ENCODE measurements at regions not wholly inside any gene's neighbourhood (a gene's known extent, or its start where the extent isn't known, plus 50 kb on each side); places are given as distances from the start of the nearest gene placed in this dataset.

GRCh38 chr7:94288096-94288495 is 106.6 kb upstream of the COL1A2 start:
- CTCF ChIA-PET, result interaction anchor here (1.0 kb wide), 1 partner anchor 107 kb away, joined by 6 read pairs; the partner anchor contains the start of gene COL1A2
- DNase-seq (no peak), ATAC-seq (no peak)
- H3K36me3 Mint-ChIP-seq, result no peaks in the 10 kb centered on the region
- no peak overlapping the region for H3K27ac Mint-ChIP-seq
- H3K4me3 Mint-ChIP-seq, result no peak overlapping the region
- no peaks in the 10 kb centered on the region for H3K4me1 Mint-ChIP-seq
- peaks cover 8% of the 10 kb centered on the region for H3K27me3 Mint-ChIP-seq
- no peaks in the 10 kb centered on the region for H3K9me3 Mint-ChIP-seq (ENCODE audit: low read depth)

- CTCF ChIA-PET, result interaction anchor here (1.0 kb wide), 1 partner anchor 106 kb away, joined by 6 read pairs; the partner anchor contains the start of gene COL1A2
- Mint-ChIP-seq H3K36me3 (no peaks in the 10 kb centered on the region), H3K9me3 (ENCODE audit: low read depth) (no peaks in the 10 kb centered on the region), H3K27ac (no peak overlapping the region), H3K4me1 (no peaks in the 10 kb centered on the region), H3K4me3 (no peak overlapping the region), H3K27me3 (peaks cover 8% of the 10 kb centered on the region)
- ATAC-seq (no peak), DNase-seq (no peak)
These were observed 105.6 kb upstream of the COL1A2 start for GRCh38 chr7:94289071-94289470.

- CTCF ChIA-PET, result interaction anchor here (1.9 kb wide), 1 partner anchor 101 kb away, joined by 5 read pairs; no protein-coding TSS in a partner anchor
These were observed 100.1 kb upstream of the COL1A2 start for GRCh38 chr7:94294471-94295131.

GRCh38 chr7:94295850-94296249 is 98.8 kb upstream of the COL1A2 start:
- no peaks in the 10 kb centered on the region for H3K36me3 Mint-ChIP-seq
- H3K9me3 Mint-ChIP-seq (ENCODE audit: low read depth), result no peaks in the 10 kb centered on the region
- DNase-seq (no peak), ATAC-seq (no peak)
- CTCF ChIA-PET, result interaction anchor here (1.9 kb wide), 1 partner anchor 100 kb away, joined by 5 read pairs; no protein-coding TSS in a partner anchor
- no peak overlapping the region for H3K4me3 Mint-ChIP-seq
- no peak overlapping the region for H3K27ac Mint-ChIP-seq
- peaks cover 8% of the 10 kb centered on the region for H3K27me3 Mint-ChIP-seq
- no peaks in the 10 kb centered on the region for H3K4me1 Mint-ChIP-seq

More at GRCh38 chr7:94294471-94295131, 100.1 kb upstream of the COL1A2 start:
- Mint-ChIP-seq H3K27me3 (peaks cover 8% of the 10 kb centered on the region), H3K36me3 (no peaks in the 10 kb centered on the region), H3K9me3 (ENCODE audit: low read depth) (no peaks in the 10 kb centered on the region), H3K4me3 (no peak overlapping the region), H3K27ac (no peak overlapping the region), H3K4me1 (no peaks in the 10 kb centered on the region)
- DNase-seq, result no peak
- ATAC-seq, result no peak

GRCh38 chr7:94296881-94297280 is 97.8 kb upstream of the COL1A2 start:
- CTCF ChIA-PET, result interaction anchor here (1.9 kb wide), 1 partner anchor 99 kb away, joined by 5 read pairs; no protein-coding TSS in a partner anchor
- H3K4me1 Mint-ChIP-seq, result no peaks in the 10 kb centered on the region

GRCh38 chr7:94297397-94297838 is 97.3 kb upstream of the COL1A2 start:
- H3K4me3 Mint-ChIP-seq, result no peak overlapping the region
- CTCF ChIA-PET, result no interaction called here
- no peak for DNase-seq
- ATAC-seq, result no peak
- no peaks in the 10 kb centered on the region for H3K36me3 Mint-ChIP-seq
- H3K27ac Mint-ChIP-seq, result no peak overlapping the region
- H3K4me1 Mint-ChIP-seq, result no peaks in the 10 kb centered on the region
- no peaks in the 10 kb centered on the region for H3K9me3 Mint-ChIP-seq (ENCODE audit: low read depth)
- no peaks in the 10 kb centered on the region for H3K27me3 Mint-ChIP-seq

More at GRCh38 chr7:94296881-94297280, 97.8 kb upstream of the COL1A2 start:
- Mint-ChIP-seq H3K27ac (no peak overlapping the region), H3K36me3 (no peaks in the 10 kb centered on the region), H3K4me3 (no peak overlapping the region), H3K27me3 (peaks cover 1% of the 10 kb centered on the region), H3K9me3 (ENCODE audit: low read depth) (no peaks in the 10 kb centered on the region)
- no peak for DNase-seq
- ATAC-seq, result no peak

GRCh38 chr7:94298943-94299342 is 95.8 kb upstream of the COL1A2 start:
- H3K4me3 Mint-ChIP-seq, result no peak overlapping the region
- no peaks in the 10 kb centered on the region for H3K9me3 Mint-ChIP-seq (ENCODE audit: low read depth)
- ATAC-seq (no peak), DNase-seq (no peak)
- no peaks in the 10 kb centered on the region for H3K36me3 Mint-ChIP-seq
- H3K4me1 Mint-ChIP-seq, result no peaks in the 10 kb centered on the region
- no peak overlapping the region for H3K27ac Mint-ChIP-seq
- H3K27me3 Mint-ChIP-seq, result no peaks in the 10 kb centered on the region
- CTCF ChIA-PET, result no interaction called here

GRCh38 chr7:94300176-94300835 is 94.4 kb upstream of the COL1A2 start:
- Mint-ChIP-seq H3K4me1 (no peaks in the 10 kb centered on the region), H3K27ac (no peak overlapping the region), H3K27me3 (no peaks in the 10 kb centered on the region), H3K4me3 (no peak overlapping the region), H3K36me3 (no peaks in the 10 kb centered on the region), H3K9me3 (ENCODE audit: low read depth) (no peaks in the 10 kb centered on the region)
- ATAC-seq, result no peak
- CTCF ChIA-PET, result interaction anchor here (1.3 kb wide), 1 partner anchor 95 kb away, joined by 3 read pairs; the partner anchor contains the start of gene COL1A2
- no peak for DNase-seq

- no peak overlapping the region for H3K27ac Mint-ChIP-seq
- H3K27me3 Mint-ChIP-seq, result no peaks in the 10 kb centered on the region
- no peak overlapping the region for H3K4me3 Mint-ChIP-seq
- DNase-seq (no peak), ATAC-seq (no peak)
- H3K4me1 Mint-ChIP-seq, result no peaks in the 10 kb centered on the region
- CTCF ChIA-PET, result no interaction called here
- H3K9me3 Mint-ChIP-seq (ENCODE audit: low read depth), result no peaks in the 10 kb centered on the region
- H3K36me3 Mint-ChIP-seq, result no peaks in the 10 kb centered on the region
These were observed 93.6 kb upstream of the COL1A2 start for GRCh38 chr7:94301024-94301586.

GRCh38 chr7:94303118-94303517 is 91.6 kb upstream of the COL1A2 start:
- no peaks in the 10 kb centered on the region for H3K36me3 Mint-ChIP-seq

GRCh38 chr7:94303695-94304094 is 91.0 kb upstream of the COL1A2 start:
- Mint-ChIP-seq H3K36me3 (no peaks in the 10 kb centered on the region), H3K9me3 (ENCODE audit: low read depth) (no peaks in the 10 kb centered on the region), H3K27ac (no peak overlapping the region), H3K27me3 (no peaks in the 10 kb centered on the region), H3K4me1 (no peaks in the 10 kb centered on the region), H3K4me3 (no peak overlapping the region)
- CTCF ChIA-PET, result no interaction called here
- ATAC-seq (no peak), DNase-seq (no peak)

More at GRCh38 chr7:94303118-94303517, 91.6 kb upstream of the COL1A2 start:
- CTCF ChIA-PET, result no interaction called here
- Mint-ChIP-seq H3K27me3 (no peaks in the 10 kb centered on the region), H3K4me1 (no peaks in the 10 kb centered on the region), H3K4me3 (no peak overlapping the region), H3K9me3 (ENCODE audit: low read depth) (no peaks in the 10 kb centered on the region), H3K27ac (no peak overlapping the region)
- ATAC-seq (no peak), DNase-seq (no peak)

GRCh38 chr7:94304878-94305277 is 89.8 kb upstream of the COL1A2 start:
- Mint-ChIP-seq H3K27me3 (no peaks in the 10 kb centered on the region), H3K36me3 (no peaks in the 10 kb centered on the region), H3K9me3 (ENCODE audit: low read depth) (no peaks in the 10 kb centered on the region), H3K4me3 (no peak overlapping the region), H3K4me1 (no peaks in the 10 kb centered on the region), H3K27ac (no peak overlapping the region)
- no peak for ATAC-seq
- CTCF ChIA-PET, result no interaction called here
- DNase-seq, result no peak

GRCh38 chr7:94305836-94306235 is 88.9 kb upstream of the COL1A2 start:
- Mint-ChIP-seq H3K4me3 (no peak overlapping the region), H3K27ac (no peak overlapping the region)
- no peak for DNase-seq

More at GRCh38 chr7:94305836-94306235, 88.9 kb upstream of the COL1A2 start:
- Mint-ChIP-seq H3K36me3 (no peaks in the 10 kb centered on the region), H3K9me3 (ENCODE audit: low read depth) (no peaks in the 10 kb centered on the region), H3K27me3 (no peaks in the 10 kb centered on the region), H3K4me1 (no peaks in the 10 kb centered on the region)
- ATAC-seq, result no peak
- CTCF ChIA-PET, result no interaction called here

All from activated CD8-positive, alpha-beta memory T cell treated with anti-CD3 and anti-CD28 coated beads, Interleukin-2, amount 10 ng/mL, durations not matched to agents 7 days and 5 days (primary cell).